ENCODE measurements at regions not wholly inside any gene's neighbourhood (a gene's known extent, or its start where the extent isn't known, plus 50 kb on each side); places are given as distances from the start of the nearest gene placed in this dataset.

GRCh38 chr12:115255962-115256361 lies 572.0 kb upstream of the TBX3 start:
- TF ChIP-seq, protein P1, sequence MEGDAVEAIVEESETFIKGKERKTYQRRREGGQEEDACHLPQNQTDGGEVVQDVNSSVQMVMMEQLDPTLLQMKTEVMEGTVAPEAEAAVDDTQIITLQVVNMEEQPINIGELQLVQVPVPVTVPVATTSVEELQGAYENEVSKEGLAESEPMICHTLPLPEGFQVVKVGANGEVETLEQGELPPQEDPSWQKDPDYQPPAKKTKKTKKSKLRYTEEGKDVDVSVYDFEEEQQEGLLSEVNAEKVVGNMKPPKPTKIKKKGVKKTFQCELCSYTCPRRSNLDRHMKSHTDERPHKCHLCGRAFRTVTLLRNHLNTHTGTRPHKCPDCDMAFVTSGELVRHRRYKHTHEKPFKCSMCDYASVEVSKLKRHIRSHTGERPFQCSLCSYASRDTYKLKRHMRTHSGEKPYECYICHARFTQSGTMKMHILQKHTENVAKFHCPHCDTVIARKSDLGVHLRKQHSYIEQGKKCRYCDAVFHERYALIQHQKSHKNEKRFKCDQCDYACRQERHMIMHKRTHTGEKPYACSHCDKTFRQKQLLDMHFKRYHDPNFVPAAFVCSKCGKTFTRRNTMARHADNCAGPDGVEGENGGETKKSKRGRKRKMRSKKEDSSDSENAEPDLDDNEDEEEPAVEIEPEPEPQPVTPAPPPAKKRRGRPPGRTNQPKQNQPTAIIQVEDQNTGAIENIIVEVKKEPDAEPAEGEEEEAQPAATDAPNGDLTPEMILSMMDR (conservative IDR thresholded peaks at IDR 0.05; ENCODE audit: low read depth, low read length) = no peak
- no peak for TF ChIP-seq EZH2 (IDR thresholded peaks at IDR 0.05; ENCODE audit: low read length, unreplicated experiment)
